ENCODE measurements at regions not wholly inside any gene's neighbourhood (a gene's known extent, or its start where the extent isn't known, plus 50 kb on each side); places are given as distances from the start of the nearest gene placed in this dataset.

DNA sequence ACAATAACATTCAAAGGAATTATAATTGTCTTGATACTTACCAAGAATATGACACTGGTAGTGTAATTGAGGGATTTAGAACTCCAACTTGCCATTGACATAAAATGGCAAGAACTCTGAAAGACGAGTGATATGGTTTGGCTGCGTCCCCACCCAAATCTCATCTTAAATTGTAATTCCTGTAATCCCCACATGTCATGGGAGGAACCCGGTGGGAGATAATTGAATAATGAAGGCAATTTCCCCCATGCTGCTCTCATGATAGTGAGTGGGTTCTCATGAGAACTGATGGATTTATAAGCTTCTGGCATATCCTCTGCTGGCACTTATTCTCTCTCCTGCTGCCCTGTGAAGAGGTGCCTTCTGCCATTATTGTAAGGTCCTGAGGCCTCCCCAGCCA is 1536.4 kb downstream of the TECRL start:
- no peak for DNase-seq
- intact Hi-C loops (cut with DNase I): no loop called here

DNA sequence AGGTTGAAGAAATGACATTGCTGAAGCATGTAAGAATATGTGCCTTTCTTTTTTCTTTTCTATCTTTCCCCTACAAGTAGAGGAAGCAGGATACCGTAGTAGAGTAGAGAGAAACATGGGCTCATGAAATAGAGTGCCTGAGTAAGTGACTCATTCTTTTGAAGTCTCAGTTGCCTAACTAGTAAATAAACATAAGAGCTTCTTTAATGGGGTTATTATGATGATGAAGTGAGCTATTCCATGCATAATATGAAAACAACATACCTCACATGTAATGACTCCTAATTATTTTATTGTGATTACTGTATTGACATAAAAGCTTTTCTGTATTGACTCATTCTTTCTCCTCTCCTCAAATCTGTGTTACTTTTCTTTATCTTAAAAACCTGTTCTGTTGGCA is 1538.2 kb downstream of the TECRL start:
- DNase-seq: no peak
- intact Hi-C loops (cut with DNase I): no loop called here

DNA sequence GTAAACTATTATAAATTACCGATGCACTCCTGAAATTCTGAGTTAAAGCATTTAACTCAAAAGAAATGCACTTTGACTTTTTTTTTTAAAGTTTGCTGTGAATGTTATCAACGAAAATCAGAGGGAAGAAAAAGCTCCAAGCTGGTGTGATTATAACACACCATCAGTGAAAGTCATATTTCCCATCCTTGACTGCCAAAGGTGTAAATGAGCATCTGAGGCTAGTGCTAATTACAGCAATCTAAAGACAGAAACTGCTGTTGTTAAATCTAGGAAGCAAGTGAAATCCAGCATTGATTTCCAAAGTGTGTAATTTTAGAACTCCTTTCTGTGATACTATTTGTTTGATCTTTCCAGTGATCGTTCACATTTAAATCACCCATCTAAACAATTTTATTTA is 1538.8 kb downstream of the TECRL start:
- DNase-seq: no peak
- intact Hi-C loops (cut with DNase I): no loop called here

DNA sequence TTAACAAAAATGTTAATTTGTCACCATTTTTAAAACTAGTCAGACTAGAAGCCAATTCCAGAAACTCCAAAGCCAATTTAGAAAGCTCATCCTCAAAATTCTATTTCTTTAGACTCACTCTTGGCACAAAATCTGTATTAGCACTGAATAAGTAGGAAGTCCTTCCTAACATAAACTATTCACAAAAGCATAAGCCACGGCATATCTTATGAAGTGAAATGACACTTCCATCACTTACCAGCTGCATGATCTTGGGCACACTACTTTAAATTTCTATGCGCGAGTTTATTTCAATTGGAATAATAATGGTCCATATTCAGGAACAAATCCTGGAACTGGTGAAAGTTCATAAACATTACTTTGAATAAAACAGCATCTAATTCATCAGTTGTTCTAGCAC is 1544.0 kb downstream of the TECRL start:
- intact Hi-C loops (cut with DNase I): no loop called here
- DNase-seq: no peak

DNA sequence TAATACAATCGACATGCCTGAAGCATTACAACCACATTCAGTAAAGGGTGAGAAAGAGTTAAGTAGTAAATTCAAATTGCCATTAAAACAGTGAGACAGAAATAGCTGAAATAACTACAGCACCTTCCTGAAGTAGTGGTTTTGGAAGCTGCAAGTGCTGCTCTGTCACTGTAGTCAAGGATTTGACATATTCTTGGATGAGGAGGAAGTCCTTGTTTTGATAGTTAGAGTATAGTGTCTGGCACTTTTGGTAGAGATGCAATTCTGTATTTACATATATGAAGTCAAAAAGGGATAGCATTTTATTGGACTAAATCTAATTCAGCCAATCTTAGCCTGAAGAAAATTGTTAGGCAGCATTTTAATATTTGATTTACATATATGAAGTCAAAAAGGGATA is 1559.6 kb downstream of the TECRL start:
- DNase-seq: no peak
- intact Hi-C loops (cut with DNase I): no loop called here

DNA sequence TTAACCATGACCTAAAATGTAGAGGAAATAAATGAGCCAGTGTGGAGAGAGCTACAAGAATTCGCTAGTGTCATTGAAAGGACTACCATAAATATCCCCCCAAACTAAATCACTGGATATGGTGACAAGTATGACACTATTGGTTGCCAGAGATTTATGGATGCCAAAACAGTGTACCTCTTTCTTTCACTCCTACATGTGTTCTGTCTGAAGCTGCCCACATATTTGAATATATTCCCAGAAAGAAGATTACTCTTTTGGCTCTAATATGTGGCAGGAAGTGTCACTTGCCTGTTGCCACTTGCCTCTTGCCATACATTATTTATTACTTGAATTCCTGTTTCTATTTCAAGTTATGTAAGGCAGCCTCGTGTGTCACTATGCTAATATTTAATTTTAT is 1573.6 kb downstream of the TECRL start:
- DNase-seq: no peak

DNA sequence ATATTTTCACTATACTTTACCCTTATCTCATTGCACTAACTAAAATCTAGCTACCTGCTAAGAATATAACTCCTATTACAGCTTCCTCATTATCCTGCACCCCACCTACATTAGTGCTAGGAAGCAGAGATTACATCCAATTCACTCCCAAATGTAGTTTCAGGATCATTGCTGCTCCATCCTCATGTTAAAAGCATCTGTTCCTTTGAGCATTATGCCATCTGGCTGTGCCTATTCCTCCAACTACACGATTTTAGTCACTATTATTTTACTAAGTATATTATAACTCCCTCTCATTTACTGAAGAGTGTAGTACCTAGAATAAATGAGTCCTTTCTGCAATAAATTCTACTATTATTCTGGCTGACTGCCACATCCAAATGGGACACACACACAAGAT is 1586.9 kb downstream of the TECRL start:
- intact Hi-C loops (cut with DNase I): no loop called here
- no peak for DNase-seq

More for the DNA sequence above, 1573.6 kb downstream of the TECRL start:
- intact Hi-C loops (cut with DNase I): no loop called here

DNA sequence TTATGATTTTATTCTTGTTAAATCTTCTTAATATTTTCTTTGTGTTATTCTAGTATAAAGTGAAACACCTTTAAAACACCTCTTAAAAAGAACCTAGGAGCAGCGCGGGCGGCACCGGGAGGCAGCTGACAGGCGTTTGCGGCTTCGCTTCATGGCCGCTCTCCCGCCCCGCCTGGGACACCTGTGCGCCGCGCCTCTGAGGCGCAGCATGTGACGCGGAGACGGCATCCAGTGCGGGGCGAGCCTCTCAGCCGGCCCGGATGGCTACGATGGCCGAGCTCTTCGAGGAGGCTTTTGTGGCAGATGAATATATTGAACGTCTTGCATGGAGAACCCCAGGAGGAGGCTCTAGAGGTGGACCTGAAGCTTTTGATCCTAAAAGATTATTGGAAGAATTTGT is 1592.7 kb downstream of the TECRL start:
- intact Hi-C loops (cut with DNase I): no loop called here
- no peak for DNase-seq

DNA sequence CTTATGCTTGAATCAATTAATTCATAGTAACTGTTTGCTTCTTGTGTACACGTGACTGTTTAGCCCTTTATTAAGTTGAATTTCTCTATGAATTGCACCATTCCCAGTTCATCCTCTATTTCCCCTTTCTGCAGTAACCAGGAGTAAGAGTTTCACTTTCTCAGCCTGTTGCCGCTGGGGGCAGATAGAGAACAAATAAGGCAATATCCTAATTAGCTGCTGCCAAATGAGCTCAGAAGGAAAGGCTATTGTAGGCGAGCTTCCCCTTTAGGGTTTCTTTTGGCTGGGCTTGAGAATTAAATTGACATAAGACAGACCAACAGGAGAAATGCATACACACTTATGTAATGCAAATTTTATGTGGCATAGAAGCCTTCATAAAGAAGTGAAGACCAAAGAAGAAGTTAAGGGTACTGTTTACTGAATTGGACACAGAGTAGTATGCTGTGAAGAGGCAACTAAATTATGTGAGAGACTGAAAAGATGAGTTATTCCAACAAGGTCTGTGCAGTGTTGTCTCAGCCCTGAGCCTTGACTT is 1594.7 kb downstream of the TECRL start:
- peak in 3 of 42 donors; percentile 1 to 18 (median 1) for DNase-seq
- intact Hi-C loops (cut with DNase I): no loop called here

DNA sequence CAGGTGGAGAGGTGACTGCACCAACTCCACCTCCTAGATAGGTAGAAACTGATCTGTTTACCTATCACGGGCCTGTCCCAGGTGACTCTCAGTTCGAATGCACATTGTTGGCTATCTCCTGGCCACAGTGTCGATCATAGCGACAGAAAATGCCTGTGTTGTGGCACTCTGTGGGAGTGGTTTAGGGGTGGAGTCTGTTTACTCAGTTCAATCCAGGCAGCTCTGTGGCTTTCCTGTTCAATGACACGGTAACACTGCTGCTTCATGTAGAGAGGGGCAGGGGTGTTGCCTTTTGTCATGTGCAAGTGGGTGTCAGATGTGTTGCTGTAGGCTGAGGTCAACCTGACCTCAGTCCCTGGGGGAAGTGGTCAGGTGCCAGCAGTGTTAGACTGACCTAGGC is 1602.4 kb downstream of the TECRL start:
- intact Hi-C loops (cut with DNase I): no loop called here
- no peak for DNase-seq

DNA sequence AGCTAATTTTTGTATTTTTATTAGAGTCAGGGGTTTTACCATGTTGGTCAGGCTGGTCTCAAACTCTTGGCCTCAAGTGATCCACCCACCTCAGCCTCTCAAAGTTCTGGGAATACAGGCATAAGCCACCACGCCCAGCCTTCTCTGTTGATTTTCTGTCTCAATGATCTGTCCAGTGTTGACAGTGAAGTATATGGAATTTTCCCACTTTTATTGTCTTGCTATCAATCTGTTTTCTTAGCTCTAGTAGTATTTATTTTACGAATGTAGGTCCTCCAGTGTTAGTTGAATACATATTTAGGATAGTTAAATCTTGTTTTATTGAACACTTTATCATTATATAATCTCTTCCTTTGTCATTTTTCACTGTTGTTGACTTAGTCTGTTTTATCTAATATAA is 1603.9 kb downstream of the ADGRL3 start:
- intact Hi-C loops (cut with DNase I): no loop called here
- no peak for DNase-seq

DNA sequence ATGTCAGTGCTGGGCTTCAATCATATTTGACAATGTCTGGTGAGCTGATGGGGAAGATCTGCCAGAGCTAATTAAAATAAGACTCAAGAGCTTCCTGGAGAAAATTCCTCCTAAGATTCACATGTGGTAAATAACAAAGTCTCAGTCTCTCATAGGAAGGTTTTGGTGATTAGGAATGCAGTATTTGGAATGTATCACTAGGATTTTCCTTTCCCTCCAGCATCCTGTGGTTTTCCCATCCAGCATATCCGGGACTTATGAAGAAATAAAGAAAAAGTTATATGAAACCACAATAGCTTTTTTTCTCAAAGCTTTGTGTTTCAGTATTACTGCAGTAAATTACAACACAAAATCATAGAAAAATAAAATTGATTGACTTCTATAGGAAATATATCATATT is 1597.1 kb downstream of the ADGRL3 start:
- intact Hi-C loops (cut with DNase I): no loop called here
- DNase-seq: no peak

DNA sequence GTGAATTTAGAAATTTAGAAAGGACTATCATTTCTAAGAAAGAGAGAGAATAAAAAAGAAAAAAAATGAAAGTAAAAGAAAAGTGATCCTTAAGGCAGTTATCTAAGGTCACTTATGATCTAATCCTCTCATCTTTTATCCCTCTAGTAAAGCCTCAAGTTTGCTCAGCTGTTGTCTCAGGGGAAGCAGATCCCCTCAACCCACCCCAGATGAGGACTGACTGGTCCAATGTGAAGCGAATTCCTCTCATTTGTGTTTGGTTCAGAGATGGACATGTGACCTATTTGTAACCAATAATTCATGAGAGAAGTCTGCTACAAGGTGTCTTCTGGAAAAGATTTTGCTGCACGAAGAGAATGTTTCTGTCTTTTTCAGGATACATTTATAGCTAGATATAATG is 1591.3 kb downstream of the ADGRL3 start:
- intact Hi-C loops (cut with DNase I): no loop called here
- no peak for DNase-seq

DNA sequence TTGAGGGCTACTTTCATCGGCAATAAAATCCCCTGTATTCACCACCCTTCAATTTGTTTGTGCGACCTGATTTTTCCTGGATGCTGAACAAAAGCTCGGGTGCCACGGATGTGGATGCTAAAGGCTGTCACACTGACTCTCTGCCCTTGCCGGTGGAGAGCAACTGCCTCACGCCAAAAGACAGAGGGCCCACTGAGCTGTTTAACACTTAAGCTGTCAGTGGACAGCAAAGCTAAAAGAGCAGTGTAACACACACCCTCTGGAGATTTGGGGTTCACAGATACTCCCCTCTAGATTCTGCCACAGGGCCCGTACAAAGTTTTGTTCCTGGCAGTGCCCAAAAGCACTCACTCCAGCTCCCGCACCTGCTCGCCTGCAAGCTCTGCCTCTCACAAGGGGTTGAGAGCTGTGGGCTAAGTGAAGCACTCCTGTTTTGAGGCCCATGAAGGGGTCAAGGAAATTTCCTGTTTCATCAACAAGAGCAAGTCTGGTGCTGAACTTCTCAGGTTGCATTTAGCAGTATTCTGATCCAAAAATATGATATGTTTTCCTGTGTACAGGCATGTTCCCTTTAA is 1571.9 kb downstream of the ADGRL3 start:
- intact Hi-C loops (cut with DNase I): no loop called here
- DNase-seq: no peak

DNA sequence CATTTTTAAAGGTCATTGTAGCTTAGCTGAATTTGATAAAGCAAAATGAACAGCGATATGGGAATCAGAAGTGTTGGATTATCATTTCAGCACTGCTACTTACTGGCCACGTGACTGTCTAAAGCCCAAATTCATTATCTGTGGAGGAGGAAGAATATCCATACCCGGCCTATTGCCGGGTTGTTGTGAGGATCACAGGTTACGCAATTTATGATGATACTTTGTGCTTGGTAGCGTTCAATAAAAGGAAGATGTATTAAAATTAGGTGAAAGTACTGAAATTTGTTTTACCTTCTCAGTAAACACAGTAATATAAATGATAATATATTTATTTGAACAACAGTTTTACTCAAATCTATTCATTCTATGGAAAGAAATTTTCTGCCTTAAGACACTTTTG is 1540.2 kb downstream of the ADGRL3 start:
- intact Hi-C loops (cut with DNase I): no loop called here
- no peak for DNase-seq

DNA sequence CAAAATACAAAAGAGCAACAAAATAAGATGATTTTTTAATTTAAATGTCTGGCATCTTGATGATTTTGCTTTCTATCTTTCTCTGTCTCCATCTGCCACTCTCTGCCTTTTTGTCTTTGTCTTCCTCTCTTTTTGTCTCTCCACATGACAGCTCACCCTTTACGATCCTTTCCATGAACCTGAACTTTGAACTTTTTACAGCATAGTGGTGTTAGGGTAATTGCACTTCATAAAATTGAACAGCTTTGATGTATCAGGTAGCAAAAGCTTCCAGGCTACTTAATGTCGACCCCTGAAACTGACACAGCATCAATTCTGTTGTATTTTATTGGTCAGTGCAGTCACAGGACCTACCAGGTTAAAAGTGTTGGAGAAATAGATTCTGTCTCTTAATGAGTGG is 1517.0 kb downstream of the ADGRL3 start:
- no peak for DNase-seq
- intact Hi-C loops (cut with DNase I): no loop called here

DNA sequence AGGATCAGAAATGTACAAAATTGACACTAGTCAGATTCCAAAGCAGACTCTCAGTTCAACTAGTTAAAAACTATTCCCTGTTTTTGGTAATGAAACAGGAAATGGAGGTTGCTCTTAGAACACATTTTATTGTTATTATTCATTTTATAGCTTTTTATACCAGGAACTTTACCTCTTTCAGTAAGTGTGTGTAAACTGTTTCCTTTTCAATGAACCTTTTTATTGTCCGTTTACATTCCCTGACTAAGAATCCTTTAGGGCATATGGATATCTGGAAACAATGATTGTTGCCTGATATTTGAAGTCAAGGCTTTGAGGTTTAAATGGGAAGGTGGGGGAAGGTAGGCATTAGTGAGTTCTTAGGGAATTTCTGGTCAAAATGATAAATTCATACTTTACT is 1511.4 kb downstream of the ADGRL3 start:
- no peak for DNase-seq
- intact Hi-C loops (cut with DNase I): no loop called here

DNA sequence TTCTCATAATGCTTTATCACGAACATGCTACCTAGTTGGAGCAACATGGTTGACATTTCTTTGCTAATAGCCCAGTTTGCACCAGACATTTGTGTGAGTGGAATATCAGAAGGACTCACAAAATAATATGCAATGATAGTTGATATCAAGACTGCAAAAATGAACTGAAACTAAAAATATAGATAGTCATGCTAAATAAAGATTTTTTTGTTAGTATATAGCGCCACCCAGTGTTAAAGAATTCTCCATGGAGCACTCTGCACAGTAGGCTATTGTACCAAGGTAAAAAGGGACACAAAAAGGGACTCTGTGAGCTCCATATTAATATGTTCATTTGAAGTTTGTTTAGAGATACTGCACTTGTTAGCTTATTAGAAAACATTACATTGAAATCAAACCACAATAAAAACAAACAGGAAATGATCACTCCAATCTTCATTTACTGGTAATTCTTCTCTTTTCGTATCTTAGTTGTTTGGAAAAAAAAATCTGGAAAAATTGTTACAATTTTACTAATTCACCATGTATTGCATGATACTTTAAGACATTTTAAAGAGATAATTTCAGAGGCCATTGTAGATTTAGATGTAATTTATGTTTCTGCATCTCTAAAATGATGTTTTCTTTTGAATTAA is 1509.6 kb downstream of the ADGRL3 start:
- peak in 12 of 42 donors; percentile 4 to 58 (median 20) for DNase-seq
- intact Hi-C loops (cut with DNase I): no loop called here

DNA sequence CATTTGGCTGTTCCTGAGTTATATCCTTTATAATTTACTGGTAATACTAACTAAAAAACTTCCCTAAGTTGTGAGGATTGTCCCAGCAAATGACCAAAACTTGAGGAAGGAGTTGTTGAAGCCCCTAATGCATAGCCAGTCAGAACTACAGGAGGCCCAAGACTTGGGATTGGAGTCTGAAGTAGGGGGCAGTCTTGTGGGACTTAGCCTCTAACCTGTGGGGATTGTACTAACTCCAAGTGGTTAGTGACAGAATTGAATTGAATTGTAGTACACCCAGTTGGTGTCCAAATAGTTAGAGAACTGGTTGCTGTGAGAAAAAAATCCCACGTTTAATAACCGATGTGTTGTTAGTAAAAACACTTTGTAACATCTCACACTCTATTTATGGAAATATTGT is 1506.3 kb downstream of the ADGRL3 start:
- intact Hi-C loops (cut with DNase I): no loop called here
- DNase-seq: no peak

DNA sequence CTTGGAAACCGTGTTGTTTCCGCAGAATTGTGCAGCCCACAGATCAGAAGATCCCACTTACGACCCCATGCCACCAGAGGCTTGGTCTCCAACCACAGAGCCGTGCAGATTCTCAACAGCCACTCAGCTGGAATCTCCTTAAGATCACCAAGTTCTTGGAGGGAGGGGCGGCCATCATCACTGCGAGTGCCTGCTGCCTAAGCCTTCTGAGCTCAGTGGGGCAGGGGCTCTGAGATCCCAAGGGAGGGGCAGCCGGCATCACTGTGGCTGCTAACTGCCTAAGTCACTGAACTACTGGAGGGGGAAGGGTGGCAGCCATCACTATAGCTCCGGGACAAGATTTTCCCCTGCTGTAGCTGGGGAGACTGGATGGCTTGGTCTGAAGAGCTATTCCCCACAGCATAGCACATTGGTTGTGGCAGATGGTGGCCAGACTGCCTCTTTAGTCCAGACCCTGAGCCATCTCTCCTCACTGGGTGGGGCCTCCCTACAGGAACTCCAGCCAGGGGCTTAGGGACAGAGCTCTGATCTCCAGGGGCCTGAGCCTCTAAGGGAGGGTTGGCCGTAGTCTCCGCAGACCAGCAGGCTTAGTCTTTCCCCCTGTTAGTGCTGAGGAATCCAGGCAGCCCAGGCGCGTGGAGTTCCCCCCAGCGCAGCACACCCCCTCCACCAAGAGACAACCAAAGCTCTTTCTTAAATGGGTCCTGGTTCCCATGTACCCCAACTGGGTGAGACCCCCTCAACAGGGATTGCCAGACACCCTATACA is 1483.9 kb downstream of the ADGRL3 start:
- intact Hi-C loops (cut with DNase I): no loop called here
- no peak for DNase-seq

DNA sequence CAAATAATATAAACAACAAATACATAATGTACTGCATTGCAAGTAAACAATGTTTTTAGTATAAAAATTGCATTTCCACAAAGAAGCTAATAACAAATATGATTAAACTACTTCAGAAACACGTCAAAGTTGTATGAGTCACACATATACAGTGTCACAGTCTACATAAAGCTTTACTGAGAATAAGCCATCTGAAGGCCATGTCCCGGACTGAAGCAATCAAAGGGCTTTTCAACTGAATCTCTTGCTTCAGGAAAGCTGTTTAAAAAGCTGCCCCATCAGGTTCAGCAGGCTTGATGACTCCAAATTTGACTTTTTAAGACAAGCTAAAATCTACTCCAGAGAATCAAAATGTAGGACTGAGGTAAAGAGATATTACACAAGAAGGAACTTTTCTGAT is 1476.8 kb downstream of the ADGRL3 start:
- intact Hi-C loops (cut with DNase I): no loop called here
- no peak for DNase-seq
